ENCODE measurements at regions not wholly inside any gene's neighbourhood (a gene's known extent, or its start where the extent isn't known, plus 50 kb on each side); places are given as distances from the start of the nearest gene placed in this dataset.

DNA sequence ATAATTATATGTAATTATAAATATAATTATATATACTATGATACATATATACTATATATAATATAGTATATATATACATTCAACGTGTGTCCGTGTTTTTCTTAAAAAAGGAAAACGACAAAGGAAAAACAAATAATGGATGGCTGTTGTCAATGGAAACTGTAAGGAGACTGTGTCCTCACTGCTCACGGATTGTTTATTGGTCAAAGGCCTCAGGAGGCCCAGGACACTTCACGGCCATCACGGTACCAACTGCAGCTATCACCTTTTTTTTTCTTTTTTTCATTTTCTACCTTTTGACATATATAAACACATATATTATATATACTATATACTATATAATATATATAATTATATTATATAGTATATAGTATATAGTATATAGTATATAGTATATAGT lies 113.4 kb downstream of the SPTSSA start:
- TF ChIP-seq CTCF (conservative IDR thresholded peaks at IDR 0.05) (no peak), EZH2 (IDR thresholded peaks at IDR 0.05; ENCODE audit: low read depth) (no peak)
